SH-SY5Y (cell line): ENCODE measurements at regions not wholly inside any gene's neighbourhood (a gene's known extent, or its start where the extent isn't known, plus 50 kb on each side); places are given as distances from the start of the nearest gene placed in this dataset.

Experiments used
- GATA2 ChIP-seq: IDR thresholded peaks from 2 replicates; pipeline ENCODE4 v1.6.1; 2011; ENCODE audit warnings: mild to moderate bottlenecking, low read depth, low read length
- GATA3 ChIP-seq: IDR thresholded peaks from 2 replicates; pipeline ENCODE4 v1.6.1; 2011; ENCODE audit warnings: low read depth, mild to moderate bottlenecking, low read length, moderate library complexity

DNA sequence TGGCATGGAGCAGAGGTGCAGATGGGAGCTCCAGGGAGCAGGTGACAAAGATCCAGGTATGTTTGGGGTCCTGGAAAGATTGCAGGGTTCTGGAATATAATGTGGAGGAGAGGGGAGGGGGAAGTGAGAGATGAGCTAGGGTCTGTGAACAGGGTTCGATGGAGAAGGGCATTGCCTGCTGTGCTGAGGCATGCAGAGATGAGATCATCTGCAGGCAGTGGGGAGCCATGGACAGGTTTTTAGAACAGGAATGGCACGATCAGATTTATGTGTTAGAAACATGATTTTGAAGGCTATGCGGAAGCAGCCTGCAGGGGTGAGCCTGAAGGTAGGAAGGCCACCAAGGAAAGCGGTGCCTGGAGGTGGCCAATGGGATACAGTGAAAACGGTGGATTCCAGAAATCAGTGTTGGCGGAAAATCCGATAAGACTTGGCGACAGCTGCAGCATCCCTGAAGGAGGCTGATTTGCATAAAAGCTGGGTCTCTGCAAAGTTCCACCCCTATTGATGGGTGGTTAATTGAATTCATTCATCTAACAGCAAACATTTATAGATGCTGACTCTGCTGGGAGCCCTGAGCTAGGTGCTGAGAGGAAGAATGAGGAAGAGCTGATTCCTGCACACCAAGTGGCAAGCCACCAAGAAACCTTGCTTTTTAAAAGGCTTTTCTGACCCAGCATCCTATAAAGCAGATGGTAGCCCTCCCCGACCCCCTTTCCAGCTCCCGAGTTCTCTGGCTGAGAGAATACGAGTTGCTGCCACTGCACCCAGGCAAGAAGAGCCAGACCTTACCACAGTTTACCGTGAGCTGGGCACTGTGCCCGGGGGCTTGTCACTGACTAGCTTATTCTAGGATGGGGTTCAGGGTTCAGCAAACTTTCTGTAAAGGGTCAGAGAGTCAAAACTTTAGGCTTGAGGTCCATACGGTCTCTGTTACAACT lies 139.2 kb upstream of the SMIM23 start:
- TF ChIP-seq GATA2: no peak
- TF ChIP-seq GATA3: no peak

DNA sequence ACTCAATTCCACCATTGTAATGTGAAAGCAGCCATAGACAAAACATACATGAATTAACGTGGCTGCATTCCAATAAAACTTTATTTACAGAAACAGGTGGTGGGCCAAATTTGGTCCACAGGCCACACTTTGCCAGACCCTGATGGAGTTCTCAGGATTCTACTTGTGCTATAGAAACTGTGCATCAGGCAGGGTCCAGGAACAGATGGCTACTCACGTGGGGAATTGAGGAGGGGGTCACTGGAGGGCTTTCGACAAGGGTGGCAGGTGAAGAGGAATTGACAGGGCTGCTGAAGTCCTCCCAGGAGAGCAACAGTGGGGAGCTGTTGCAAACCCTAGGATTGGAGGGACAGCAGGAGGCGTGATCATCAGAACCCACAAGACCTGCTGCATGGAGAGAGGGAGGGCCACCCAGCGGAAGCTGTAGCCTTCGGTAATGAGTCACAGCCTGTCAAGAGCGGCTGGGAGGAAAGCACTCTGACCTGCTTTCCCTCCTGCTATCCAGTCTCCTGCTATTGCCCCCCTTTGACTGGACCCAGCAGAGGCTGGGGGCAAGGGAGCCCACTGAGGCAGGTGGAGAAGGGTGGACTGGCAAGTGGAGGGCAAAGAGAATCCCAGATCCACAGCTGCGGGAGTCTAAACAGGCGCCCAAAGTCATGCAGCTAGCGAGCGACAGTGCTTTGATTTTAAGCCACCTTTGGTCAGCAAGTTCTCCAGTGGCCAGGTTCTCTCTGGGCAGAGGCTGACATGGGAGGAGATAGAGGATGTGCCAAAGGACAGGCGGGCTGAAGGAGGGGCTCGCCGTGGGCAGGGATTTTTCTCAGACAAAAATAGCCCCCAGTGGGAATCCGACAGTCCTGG lies 138.3 kb upstream of the SMIM23 start:
- TF ChIP-seq GATA3: no peak

DNA sequence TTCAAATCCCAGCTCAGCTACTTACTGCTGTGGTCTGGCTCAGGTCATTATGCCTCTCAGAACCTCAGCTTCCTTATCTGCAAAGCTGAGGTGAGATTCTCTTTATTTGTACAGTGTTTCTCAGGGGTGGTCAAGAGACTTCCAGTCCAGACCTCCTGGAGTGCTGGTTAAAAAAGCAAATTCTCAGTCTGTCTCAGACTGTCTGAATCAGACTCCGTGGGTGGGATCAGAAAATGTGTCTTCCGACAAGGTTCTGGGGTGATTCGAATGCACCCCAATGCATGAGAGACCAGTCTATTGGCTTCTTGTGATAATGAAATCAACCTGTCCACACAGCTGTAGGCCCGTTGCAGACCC lies 137.7 kb upstream of the SMIM23 start:
- TF ChIP-seq GATA2: no peak
- no peak for TF ChIP-seq GATA3

DNA sequence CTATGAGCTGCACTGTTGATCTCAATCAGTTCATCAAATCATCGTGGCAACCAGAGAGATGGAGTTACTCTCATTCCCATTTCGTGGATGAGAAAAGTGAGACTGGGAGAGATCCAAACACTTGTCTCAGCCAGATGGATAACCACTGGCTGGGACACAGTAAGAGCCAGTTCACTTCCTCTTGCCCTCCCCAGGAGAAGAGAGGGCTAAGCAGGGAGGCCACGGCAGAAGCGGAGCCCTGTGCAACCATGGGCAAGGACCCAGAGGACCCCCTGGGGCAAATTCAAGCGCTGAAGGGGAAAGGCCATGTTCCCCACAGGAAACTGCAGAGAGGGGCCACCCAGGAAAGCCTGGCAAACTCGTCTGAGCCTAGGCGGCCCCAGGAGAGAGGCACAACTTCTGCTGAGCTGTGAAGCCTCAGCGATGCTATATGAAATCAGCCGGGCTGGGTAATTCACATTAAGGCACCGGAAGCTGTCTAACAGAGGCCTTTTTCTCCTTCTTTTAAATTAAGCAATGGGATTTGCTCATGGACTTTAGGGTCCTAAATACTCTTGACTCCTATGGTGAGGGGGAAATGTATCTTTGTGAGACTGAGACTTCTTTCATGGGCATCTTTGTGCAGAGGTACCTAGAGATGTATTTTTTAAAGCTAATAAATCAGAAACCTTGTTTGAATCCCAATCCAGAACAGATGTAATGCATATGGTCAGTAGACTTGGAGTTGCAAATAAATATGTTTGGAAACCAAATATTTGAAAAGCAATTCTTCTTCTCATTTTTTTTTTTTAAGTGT lies 137.1 kb upstream of the SMIM23 start:
- no peak for TF ChIP-seq GATA2
- TF ChIP-seq GATA3: no peak

DNA sequence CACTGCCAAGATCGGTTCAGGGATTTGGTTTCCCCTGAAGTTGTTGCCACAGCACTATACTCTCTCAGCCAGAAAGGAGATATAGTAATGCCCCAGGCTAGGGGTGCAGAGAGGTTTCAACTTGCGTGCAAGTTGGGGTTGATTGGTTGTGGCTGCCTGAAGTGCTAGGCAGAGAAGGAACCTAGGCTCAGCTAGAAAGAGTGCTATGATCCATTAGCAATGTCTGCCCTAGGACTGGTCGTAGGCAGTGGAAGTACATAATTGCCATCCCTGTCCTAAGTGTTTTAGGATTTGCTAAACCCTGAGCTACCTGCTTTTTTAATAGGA lies 136.6 kb upstream of the SMIM23 start:
- no peak for TF ChIP-seq GATA2
- TF ChIP-seq GATA3: no peak

DNA sequence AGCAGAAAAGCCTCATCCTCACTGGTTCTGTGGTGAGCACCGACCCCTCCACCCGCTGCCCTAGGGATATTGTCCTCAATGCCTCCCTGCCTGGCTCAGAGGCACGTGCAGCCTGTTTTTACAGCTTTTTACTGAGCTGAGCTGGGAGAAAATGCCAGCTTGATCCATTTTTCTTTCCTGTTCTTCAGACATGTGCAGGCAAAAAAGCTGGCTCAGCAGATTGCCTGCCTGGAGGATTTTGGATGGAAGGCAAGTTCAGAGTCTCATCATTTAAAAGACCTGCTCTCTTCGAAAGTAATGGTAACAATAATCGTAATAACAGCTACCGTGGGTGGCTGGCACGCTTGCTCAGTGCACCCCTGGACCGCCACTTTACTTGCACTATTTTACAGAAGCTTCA lies 135.0 kb upstream of the SMIM23 start:
- no peak for TF ChIP-seq GATA2
- TF ChIP-seq GATA3: no peak

DNA sequence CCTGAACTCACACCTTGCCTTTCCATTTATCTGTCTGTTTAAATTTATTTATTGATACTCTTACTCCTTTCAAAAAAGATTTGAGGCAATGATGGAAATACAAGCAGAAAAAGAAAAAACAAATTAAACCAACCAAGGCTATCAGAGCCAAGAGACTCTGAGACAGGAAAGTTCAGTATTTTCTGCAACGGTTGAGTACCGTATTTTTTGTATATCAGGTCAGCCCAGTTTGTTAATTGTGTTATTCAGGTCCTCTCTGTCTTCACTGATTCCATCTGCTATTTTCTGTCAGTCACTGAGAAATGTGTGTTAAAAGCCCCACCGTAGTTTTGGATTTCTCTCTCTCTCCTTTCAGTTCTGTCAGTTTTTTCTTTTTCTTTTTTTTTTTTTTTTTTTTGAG lies 134.5 kb upstream of the SMIM23 start:
- no peak for TF ChIP-seq GATA3
- TF ChIP-seq GATA2: no peak

DNA sequence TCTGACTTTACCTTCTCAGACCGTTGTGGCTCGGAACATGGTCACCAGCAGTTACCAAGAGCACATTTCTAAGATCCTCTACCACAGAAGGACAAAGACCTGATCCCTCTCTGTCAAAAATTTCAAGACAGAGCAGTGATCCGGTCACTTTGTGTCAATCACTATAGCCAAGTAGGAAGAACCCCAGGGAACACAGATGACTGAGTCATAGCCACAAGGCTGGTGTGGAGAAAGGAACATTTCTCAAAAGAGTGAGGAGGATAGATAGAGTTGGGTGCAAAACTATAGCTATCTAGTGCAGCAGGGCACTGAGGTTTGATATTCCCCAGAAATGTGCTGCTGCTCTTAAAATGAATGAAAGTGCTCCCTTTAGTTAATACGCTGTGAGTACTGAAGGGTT lies 130.7 kb upstream of the SMIM23 start:
- TF ChIP-seq GATA3: no peak

DNA sequence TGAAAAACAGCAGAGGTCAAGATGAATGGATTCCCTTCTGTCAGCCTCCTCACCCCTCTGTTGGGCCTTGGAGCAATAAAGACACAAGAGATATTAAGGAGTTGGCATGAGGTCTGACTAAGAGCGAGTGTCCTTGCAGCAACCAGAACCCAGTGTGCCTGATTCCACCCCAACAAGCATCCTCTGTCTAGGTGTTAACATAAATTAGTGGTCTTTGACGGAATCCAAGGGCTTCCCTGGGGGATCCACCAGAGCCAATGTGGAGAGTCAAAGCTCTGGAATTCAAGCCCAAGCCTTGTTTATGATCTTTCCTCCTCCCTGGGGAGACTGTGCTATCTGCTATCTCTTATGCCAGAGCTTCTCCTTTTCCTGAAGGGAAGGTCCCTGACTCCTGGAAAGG lies 128.1 kb upstream of the SMIM23 start:
- no peak for TF ChIP-seq GATA2
- TF ChIP-seq GATA3: no peak

DNA sequence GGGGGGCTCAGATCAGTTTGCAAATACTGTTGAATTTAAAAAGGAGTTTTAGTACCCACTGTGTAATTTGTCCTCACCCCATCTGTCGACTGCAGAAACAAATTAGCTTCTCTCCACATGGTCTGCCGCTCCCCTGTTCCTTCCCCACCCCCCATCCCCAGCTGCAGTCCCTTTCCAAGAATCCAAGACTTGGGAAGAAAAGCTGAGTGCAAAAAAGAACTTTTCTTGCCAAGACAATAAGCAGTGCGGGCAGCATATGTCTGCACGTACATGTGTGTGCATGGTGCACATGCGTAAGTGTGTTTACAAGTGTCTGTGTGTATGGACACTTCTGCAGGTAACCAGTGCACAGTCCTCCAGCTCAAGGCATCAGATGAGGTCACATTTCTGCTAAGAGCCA lies 125.7 kb upstream of the SMIM23 start:
- no peak for TF ChIP-seq GATA2
- no peak for TF ChIP-seq GATA3

DNA sequence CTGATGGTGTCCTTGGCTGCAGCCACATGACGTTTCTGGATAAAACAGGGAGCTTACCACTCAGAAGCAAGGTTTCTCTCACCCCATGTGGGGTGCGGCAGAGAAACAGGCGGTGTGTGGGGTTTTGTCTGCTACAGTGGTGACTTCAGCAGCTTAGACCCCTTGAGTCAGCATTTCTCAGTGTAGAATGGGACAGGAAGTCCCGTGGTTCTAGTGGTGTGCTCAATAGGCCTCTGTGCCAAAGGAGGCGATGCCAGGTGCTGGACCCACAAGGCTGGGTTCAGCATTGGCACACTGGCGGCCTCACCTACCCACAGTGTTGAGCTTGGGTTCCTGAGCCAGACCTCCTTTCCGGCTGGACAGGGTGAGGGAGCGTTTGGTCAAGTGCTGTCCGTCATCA lies 125.2 kb upstream of the SMIM23 start:
- no peak for TF ChIP-seq GATA3
- no peak for TF ChIP-seq GATA2

DNA sequence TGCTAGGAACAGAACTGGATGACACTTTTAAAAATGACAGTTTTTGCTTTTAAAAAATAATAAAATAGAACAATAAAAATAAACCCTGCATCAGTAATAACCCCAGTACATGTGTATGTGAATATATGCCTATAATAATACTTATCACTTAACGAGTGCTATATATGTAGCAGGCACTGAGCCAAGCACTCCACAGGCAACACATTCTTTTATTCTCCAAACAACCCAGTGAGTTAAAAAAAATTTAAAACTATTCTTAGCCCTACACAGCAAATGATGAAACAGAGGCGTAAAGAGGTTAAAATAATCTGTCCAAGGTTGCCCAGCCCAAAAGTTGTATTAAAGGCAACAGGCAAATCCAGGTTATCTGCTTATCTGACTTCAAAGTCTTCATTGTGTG lies 124.5 kb upstream of the SMIM23 start:
- TF ChIP-seq GATA3: no peak
- TF ChIP-seq GATA2: no peak

DNA sequence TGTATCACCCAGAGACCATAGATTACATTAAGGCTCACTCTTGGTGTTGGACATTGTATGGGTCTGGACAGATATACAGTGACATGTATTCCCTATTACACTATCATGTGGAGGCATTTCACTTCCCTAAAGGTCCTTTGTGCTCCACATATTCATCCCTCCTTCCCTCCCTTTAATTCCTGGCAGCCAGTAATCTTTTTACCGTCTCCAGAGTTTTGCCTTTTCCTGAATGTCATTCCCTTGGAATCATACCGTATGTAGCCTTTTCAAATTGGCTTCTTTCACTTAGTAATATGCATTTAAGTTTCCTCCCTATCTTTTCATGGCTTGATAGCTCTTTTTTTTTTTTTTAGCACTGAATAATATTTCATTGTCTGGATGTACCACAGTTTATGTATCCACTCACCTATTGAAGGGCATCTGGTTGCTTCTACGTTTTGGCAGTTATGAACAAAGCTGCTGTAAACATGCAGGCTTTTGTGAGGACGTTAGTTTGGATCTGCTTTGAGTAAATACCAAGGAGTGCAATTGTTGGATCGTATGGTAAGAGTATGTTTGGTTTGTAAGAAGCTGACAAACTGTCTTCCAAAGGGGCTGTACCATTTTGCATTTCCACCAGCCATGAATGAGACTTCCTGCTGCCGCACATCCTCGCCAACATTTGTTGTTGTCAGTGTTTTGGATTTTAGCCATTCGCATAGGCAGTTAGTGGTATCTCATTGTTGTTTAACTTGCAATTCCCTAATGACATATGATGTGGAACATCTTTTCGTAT lies 122.1 kb upstream of the SMIM23 start:
- TF ChIP-seq GATA2 (no peak), GATA3 (no peak)

DNA sequence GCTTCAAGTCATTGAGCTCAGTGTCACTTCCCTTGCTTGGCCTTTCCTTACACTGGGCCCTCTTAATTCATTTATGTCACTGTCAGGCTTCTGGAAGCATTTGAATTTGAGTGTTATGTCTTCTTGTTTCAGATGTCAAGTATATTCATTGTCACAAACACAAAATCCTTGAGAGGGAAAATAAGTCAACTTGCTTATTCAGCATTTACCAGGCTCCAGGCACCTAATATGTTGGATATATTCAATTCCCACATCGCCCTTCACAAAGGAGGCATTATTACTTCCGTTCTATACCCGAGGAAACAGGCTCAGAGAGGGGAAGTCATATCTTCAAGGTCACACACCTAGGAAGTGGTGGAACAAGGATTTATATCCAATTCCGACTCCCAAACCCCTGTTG lies 121.1 kb upstream of the SMIM23 start:
- TF ChIP-seq GATA3 (no peak), GATA2 (no peak)
